Lower leg skin (tissue), 3 donors: ENCODE measurements at regions not wholly inside any gene's neighbourhood (a gene's known extent, or its start where the extent isn't known, plus 50 kb on each side); places are given as distances from the start of the nearest gene placed in this dataset.

Source experiments
- POLR2A ChIP-seq, 2 donors: fragments of 450-650 bp; IDR thresholded peaks; one replicate each; pipeline ENCODE4 v1.6.1; 2016 to 2017; ENCODE audit warnings: antibody characterized with exemption in 2 of 2, mild to moderate bottlenecking in 1 of 2, moderate library complexity in 1 of 2
- TF ChIP-seq, protein P1 (sequence below), 3 donors: fragments of 450-650 bp; IDR thresholded peaks; one replicate each; pipeline ENCODE4 v1.5.1; 2016; ENCODE audit warnings: antibody characterized with exemption in 3 of 3, mild to moderate bottlenecking in 3 of 3, moderate library complexity in 2 of 3

DNA sequence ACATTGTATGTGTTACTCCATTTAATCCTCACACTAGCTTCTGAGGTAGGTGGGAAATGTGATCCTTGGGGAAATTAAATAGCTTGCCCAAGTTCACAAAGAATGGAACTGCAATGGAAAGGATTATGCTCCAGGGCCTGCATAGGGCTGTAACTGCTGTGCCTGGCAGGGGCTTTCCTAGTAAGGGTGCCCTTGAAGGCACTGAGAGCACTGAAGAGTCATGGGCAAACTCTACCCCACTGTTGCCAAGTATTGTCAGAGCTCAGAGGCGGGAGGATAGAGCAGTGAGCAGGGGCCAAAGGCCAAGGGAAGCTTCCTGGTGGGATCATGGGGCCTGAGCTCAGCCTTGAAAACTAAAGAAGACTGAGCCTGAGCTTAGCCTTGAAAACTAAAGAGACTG, 133.0 kb upstream of the NALF2 start:
- TF ChIP-seq, protein P1, sequence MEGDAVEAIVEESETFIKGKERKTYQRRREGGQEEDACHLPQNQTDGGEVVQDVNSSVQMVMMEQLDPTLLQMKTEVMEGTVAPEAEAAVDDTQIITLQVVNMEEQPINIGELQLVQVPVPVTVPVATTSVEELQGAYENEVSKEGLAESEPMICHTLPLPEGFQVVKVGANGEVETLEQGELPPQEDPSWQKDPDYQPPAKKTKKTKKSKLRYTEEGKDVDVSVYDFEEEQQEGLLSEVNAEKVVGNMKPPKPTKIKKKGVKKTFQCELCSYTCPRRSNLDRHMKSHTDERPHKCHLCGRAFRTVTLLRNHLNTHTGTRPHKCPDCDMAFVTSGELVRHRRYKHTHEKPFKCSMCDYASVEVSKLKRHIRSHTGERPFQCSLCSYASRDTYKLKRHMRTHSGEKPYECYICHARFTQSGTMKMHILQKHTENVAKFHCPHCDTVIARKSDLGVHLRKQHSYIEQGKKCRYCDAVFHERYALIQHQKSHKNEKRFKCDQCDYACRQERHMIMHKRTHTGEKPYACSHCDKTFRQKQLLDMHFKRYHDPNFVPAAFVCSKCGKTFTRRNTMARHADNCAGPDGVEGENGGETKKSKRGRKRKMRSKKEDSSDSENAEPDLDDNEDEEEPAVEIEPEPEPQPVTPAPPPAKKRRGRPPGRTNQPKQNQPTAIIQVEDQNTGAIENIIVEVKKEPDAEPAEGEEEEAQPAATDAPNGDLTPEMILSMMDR (IDR thresholded peaks at IDR 0.05): no peak
- TF ChIP-seq POLR2A (IDR thresholded peaks at IDR 0.05): no peak
